HTR-8/SVneo (cell line): ENCODE measurements at regions not wholly inside any gene's neighbourhood (a gene's known extent, or its start where the extent isn't known, plus 50 kb on each side); places are given as distances from the start of the nearest gene placed in this dataset.
"Not testable (repeated sequence)": the region's sequence is repeated elsewhere in the genome, so short reads cannot be mapped to it uniquely, and the experiment has no call there.

ENCODE experiments used
- DNase-seq: peaks from one replicate; pipeline ENCODE4 v3.0.0; 2011; ENCODE audit warnings: low spot score, mixed read lengths; ENCODE audit not compliant: insufficient read length
- FAIRE-seq: peaks from 2 replicates; lab custom pipeline; 2011; peaks lifted over from hg19 to GRCh38; lab: Jason Lieb, UNC

DNA sequence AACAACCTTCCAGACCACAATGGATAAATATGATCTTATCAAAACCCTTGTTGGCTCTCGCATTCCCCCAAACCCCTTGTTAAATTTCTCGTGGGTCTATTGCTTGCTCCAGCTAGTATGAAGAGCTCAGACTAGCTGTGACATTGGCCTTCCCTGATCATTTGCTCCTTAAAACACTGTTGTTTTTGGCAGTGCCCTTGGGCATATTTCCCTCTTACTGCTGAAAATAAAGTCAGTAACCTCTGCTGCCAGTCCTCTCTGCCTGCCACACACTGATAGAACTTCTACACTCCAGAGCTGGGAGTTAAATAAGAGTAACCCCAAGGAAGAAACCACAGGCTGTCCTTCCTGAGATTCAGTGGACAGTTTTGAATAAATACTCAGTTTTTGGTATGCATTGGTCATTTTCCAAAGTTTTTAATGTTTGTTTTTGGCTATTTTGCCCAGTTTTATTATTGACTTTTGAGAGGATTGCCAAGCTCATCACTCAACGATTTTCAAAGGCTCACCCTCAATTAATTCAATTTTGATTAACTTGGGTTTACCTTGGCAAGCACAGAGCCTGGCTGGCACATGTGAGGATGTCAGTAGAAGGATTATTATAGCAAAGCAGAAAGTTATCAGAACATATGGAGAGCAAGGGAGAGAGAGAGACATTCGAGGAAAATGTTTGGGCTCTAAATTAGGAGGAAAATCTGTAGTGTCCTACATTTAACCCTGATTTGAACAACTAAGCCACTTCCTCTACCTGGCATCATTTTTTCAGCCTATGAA is 84.3 kb upstream of the SYN3 start:
- DNase-seq (no peak), FAIRE-seq (no peak)

DNA sequence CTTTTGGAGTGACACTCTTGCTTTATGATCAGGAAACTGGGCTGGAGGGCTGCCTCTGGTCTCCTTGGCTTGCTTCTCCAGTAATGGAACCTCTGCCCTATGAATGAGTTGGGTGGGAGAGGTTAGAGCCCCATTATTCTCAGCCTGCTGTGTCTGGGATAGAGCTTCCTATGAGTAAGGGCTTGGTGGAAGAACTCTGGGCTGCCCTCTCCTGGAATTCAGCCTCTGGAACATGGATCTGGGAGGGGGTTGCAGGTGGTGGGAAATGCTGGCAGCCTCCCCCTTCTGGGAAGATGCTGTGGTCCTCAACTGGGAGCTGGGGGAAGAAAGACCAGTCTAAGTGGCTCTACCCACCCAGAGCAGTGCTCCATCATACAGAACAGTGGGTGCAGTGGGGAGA is 81.8 kb upstream of the SYN3 start:
- FAIRE-seq (no peak), DNase-seq (no peak)

DNA sequence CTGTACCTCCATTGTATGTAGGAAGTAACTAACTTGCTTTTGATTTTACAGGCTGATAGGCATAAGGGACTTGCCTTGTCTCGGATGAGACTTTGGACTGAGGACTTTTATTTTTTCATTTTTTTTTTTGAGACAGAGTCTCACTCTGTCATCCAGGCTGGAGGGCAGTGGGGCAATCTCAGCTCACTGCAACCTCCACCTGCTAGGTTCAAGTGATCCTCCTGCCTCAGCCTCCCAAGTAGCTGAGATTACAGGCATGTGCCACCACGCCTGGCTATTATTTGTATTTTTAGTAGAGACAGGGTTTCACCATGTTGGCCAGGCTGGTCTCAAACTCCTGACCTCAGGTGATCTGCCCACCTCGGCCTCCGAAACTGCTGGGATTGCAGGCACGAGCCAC is 80.2 kb upstream of the SYN3 start:
- not testable (repeated sequence) for DNase-seq, FAIRE-seq

DNA sequence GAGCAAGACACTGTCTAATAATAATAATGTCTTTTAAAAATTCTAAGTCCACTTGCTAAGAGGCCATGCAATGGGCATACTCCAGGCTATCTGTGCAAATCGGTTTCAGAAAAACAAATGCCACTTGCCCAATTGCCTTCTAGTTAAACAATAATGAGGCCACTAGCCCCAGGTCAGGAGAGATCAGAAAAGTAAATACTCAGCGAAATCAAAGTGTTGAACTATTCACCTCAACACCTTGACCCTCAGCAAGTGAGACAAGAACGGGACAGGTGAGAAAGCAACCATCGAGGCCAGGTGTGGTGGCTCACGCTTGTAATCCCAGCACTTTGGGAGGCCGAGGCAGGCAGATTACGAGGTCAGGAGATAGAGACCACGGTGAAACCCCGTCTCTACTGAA is 72.3 kb upstream of the SYN3 start:
- FAIRE-seq (no peak), DNase-seq (no peak)

DNA sequence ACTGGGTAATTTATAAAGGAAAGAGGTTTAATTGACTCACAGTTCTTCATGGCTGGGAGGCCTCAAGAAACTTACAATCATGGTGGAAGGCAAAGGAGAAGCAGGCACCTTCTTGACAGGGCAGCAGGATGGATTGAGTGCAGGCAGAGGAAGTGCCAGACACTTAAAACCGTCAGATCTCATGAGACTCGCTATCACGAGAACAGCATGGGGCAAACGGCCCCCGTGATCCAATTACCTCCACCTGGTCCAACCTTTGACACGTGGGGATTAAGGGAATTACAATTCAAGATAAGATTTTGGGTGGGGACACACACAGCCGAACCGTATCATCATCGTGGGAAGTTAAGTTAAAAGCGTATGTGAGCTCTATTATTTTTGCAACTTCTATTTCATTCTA is 71.4 kb upstream of the SYN3 start:
- FAIRE-seq, result no peak

DNA sequence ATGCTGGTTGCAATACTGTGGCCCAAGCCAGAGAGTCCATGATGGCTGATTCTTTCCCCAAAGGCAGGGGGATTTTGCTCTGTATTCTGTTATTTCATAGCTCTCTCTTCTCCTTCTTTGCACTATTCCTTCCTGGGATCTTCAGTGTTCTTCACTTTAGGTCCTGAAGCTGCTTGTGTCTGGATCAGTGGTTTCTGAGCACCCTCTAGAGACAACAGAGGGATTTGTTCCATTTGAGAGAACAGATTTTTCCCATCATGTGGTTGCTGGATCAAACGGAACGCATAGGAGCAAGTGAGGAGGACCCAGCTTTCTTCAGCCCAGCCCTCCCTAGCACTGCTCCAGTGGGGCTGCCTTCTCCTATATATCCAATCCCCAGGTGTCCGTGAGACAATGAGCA is 68.7 kb upstream of the SYN3 start:
- no peak for DNase-seq
- FAIRE-seq, result no peak

More for the DNA sequence above, 71.4 kb upstream of the SYN3 start:
- no peak for DNase-seq

DNA sequence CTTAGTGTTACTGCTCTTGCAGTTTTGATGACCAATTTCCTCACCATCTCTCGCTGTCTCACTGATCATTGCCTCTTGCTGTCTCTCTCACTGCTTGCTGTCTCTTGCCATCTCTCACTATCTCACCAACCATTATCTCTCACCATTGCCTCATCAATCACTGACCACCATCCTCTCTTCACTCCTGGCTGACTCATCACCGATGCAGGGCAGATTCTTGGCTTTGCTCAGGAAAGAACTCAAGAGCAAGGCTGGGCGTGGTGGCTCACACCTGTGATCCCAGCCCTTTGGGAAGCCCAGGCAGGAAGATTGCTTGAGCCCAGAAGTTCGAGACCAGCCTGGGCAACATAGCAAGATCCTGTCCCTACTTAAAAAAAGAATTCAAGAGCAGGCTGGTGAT is 66.3 kb upstream of the SYN3 start:
- no peak for FAIRE-seq
- no peak for DNase-seq

DNA sequence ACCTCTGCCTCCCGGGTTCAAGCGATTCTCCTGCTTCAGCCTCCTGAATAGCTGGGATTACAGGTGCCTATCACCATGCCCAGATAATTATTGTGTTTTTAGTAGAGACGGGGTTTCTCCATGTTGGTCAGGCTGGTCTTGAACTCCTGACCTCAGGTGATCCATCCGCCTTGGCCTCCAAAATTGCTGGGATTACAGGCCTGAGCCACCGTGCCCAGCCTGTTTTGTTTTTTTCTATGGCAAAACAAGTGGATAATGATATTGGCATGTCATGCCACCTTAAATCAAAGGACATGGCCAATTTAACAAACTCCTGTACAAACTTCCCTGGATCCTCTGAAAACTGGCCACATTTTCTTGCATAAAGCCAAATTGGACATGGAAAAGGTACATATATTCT is 64.3 kb upstream of the SYN3 start:
- FAIRE-seq, DNase-seq: not testable (repeated sequence)

DNA sequence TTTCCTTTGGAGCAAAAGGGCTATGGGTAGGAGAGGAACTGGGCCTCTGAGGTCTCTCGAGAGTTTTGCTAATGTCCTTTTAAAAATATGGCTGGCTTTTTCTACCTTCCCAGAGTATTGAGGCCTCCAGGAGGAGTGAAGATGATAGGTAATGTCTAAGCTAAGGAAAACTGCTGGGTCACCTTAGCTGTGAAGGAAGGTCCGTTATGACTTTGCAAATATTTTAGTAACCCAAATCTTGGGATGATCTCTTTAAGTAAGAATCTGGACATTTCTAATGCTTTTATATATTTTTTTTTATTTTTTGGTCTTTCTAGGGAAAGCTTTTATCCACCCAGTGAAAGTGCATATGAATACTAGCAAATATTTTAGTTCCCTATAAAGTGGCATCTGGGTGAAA is 60.9 kb upstream of the SYN3 start:
- FAIRE-seq (no peak), DNase-seq (no peak)

DNA sequence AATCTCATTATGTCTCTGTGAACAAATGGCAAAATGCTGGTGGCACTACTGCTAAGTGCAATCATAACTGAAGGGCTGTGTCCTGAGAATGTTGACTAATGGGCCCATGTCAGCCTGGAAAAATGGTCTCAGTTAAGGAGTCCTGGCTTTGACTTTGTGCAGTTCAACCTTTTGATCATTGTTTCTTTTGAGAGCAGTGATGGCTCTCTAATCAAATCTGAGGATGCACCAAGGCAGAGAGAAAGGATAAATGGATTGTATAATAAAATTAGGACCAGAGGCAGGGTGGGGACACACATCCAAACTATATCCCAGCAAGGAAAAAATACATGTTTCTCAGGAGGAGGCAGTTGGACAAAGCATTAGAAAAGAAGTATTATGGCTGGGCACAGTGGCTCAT is 59.6 kb upstream of the SYN3 start:
- FAIRE-seq, result no peak
- no peak for DNase-seq

DNA sequence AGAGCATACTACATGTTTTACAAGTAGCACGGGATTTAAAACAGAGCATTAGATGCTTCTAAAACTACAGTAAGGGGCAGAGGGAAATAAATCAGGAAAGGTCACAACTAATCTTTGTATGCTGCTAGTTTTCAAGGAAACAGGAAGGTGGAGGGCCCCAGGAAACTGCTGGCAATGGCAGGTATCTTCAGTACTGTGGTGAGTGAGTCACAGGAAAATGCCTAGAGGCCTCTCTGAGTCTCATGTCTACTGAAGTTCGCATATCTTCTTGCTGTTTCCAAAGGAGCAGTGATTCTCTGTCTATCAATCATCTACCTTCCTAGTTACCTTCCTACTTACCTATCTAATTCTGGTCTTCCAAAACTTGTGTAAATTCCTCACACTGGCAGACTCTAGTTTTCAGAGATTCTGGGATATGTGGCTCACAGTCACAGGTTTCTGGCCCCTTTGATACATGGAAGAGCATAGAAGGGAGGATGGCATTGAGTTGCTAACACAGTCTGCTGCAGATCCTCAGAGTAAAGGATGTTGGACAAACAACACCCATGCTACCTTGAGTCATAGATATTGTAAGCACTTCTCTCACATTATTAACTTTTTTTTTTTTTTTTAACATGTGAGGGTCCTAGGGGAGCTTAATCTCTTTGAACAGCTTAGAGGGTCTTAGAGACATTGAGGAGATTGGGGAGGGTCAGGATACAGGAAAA is 58.8 kb upstream of the SYN3 start:
- FAIRE-seq (no peak), DNase-seq (no peak)

DNA sequence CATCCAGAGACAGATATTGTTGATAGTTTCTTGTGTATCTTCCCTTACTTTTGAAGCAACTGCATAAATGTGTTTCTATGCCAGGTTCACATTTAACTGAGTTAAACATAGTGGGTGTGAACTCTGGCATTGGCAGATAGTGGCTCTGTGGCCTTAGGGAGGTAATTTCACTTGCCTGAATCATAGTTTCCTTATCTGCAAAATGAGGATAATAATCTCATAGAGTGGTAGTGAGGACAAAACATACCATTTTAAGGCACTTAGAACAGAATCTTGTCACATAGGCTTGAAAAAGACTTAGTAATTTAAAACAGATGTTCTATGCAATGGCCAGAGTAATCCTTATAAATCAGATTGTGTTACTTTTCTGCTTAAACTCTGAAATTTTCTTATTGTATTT is 56.4 kb upstream of the SYN3 start:
- FAIRE-seq (no peak), DNase-seq (no peak)

DNA sequence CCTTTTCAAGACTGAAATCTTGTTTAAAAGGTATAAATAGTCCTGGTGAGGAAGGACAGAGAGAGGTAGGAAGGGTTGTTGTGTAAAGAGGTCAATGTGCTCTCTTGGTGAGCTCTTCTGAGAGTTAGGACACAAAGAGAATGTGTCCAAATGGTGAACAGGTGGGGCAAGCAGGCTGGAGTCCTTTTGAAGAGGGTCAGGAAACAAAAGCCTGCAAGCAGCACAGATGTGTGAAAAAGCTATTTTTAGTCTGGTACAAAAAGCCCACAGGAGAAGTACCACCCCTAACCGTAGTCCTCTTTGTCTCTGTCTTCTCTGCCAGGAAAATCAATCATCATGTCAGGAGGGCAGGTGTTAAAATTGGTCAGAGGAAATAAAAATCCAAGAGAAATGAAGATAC is 54.4 kb upstream of the SYN3 start:
- no peak for FAIRE-seq
- no peak for DNase-seq

DNA sequence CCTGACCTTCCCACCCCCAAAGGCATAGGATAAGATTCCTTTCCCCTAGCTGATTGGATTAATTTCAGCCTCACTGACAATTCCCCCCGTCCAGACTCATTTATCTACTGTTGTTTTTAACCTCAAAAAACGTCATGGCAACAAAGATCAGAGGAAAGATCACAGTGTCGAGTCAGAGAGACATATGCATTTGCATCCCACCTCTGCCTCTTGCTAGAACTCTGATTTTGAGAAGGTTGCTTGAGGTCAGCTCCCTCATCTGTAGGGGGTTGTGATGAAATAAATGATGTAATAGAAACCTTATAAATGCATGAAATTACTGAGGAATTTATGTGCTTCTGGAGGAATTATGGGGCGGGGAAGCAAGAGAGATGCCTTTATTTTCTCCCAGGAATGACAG is 53.3 kb upstream of the SYN3 start:
- DNase-seq (no peak), FAIRE-seq (no peak)

DNA sequence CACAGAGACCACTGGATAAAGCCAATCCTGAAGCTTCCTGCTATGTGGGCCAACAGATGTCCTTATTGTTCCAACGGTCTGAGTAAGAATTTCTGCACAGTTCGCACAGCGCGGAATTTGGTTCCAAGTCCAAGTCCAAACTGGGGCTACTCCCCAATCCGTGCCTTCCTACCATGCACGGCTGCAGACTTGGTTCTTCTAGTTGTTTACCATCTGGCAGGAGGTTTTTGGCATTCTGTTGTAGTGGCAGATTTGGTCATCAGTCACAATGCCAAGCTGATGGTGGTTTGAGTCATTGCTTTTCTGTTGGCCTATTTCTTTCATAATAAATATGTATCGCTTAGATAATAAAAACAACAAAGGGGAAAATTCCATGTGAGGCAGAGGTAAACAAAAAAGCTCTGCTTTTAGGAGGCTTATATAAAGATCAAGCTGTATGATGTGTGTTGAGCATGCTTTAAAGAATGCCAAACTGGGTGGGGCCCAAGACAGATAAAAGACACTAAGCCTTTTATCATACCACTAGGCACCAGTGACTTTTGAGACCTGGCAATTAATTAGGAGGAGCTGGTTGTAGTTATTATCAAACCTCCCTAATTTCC is 52.5 kb upstream of the SYN3 start:
- DNase-seq (no peak), FAIRE-seq (no peak)

DNA sequence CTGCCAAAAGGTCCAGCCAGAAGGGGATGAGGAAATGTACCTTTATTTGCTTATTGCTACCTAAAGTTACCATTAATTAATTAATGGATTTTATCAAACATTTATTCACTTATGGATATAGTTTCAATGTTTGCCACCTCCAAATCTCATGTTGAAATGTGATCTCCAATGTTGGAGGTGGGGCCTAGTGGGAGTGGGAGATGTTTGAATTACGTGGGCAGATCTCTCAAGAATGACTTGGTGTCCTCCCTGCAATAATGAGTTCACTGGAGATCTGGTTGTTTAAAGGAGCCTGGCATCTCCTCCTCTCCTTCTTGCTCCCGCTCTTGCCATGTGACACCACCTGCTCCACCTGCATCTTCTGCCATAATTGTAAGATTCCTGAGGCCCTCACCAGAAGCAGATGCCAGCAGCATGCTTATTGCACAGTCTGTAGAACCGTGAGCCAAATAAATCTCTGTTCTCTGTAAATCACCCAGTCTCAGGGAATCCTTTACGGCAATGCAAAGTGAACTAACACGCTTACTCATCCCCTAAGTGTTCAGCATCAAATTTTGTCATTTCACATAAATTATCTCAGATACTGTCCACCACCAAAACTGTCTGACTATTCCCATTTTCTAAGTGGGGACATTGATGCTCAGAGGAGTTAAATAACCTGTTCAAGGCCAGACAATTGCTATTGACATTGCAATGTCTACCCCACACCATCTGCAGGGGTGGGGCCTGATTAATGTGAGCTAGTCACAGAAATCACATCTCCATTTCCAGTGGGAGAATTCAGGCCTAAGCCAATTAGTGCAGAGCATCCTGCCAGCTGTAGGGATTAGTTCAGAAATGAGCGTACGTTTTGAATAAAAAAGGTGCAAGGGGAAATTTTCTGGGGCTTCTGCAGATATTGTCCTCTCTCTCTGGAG is 51.6 kb upstream of the SYN3 start:
- FAIRE-seq (no peak), DNase-seq (no peak)

DNA sequence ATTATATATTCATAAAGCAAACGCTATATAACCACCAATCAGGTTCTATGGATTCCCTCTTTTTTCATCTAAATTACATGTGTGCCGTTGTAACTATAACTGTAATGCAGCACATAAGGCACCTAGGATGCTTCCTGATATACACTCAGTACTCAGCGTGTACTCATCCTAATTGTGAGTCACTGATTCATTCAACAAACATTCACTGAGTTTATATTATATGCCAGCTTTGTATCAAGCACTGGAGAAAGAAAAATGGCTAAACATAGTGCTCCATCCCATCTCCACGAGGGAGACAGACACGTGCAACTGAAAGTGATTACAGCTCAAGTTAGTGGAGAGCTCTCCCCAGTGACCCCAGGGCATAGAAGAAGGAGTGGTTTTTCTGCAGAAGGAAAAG is 49.9 kb upstream of the SYN3 start:
- DNase-seq (no peak), FAIRE-seq (no peak)
